Stomach (tissue), 4 donors: ENCODE measurements at regions not wholly inside any gene's neighbourhood (a gene's known extent, or its start where the extent isn't known, plus 50 kb on each side); places are given as distances from the start of the nearest gene placed in this dataset.

Source experiments
- CTCF ChIP-seq, 7 experiments: fragments of 450-650 bp in 4 of 7; fragments of 200-600 bp in 3 of 7; sonication (generic) in 3 of 7; IDR thresholded peaks; one replicate each; pipeline ENCODE4 v1.5.1; 2016 to 2019; ENCODE audit warnings: antibody characterized with exemption in 7 of 7, control low read depth in 2 of 7, mild to moderate bottlenecking in 1 of 7
- EP300 ChIP-seq: sonication (generic); formaldehyde crosslinking; IDR thresholded peaks from one replicate; pipeline ENCODE4 v1.6.1; 2017; ENCODE audit warnings: antibody characterized with exemption
- POLR2A ChIP-seq, 4 donors: fragments of 450-650 bp; IDR thresholded peaks; one replicate each; pipeline ENCODE4 v1.6.1; 2016; ENCODE audit warnings: antibody characterized with exemption in 4 of 4, control low read depth in 2 of 4, mild to moderate bottlenecking in 1 of 4, moderate library complexity in 1 of 4

GRCh38 chr3:147807776-147808175 is 398.6 kb downstream of the ZIC1 start:
- TF ChIP-seq POLR2A (IDR thresholded peaks at IDR 0.05) = no peak
- TF ChIP-seq CTCF (IDR thresholded peaks at IDR 0.05) = no peak
- no peak for TF ChIP-seq EP300
